GM19452 (cell line): ENCODE measurements at regions not wholly inside any gene's neighbourhood (a gene's known extent, or its start where the extent isn't known, plus 50 kb on each side); places are given as distances from the start of the nearest gene placed in this dataset.

Experiments used
- ATAC-seq: cut with Tn5 transposase; IDR thresholded peaks from one replicate; pipeline ENCODE4 v1.9.1; 2021; ENCODE audit not compliant: unreplicated experiment

GRCh38 chr7:47666164-47666862, 84.4 kb upstream of the TNS3 start:
- no peak for ATAC-seq

- no peak for ATAC-seq
These were observed 82.8 kb upstream of the TNS3 start for GRCh38 chr7:47664650-47665195.

GRCh38 chr7:47663851-47664250, 81.9 kb upstream of the TNS3 start:
- ATAC-seq: no peak

- no peak for ATAC-seq
These were observed 81.3 kb upstream of the TNS3 start for GRCh38 chr7:47663213-47663612.

- ATAC-seq: no peak
These were observed 79.3 kb upstream of the TNS3 start for GRCh38 chr7:47661051-47661714.

GRCh38 chr7:47659664-47660462, 78.0 kb upstream of the TNS3 start:
- ATAC-seq: no peak

- no peak for ATAC-seq
These were observed 77.2 kb upstream of the TNS3 start for GRCh38 chr7:47658886-47659635.

GRCh38 chr7:47657126-47657525, 75.2 kb upstream of the TNS3 start:
- ATAC-seq: no peak

- ATAC-seq: no peak
These were observed 72.9 kb upstream of the TNS3 start for GRCh38 chr7:47654672-47655298.

GRCh38 chr7:47653550-47654411, 71.9 kb upstream of the TNS3 start:
- ATAC-seq: no peak

- ATAC-seq: no peak
These were observed 70.7 kb upstream of the TNS3 start for GRCh38 chr7:47652591-47652990.

GRCh38 chr7:47651355-47652317, 69.7 kb upstream of the TNS3 start:
- ATAC-seq: no peak

GRCh38 chr7:47649919-47650318, 68.0 kb upstream of the TNS3 start:
- no peak for ATAC-seq

GRCh38 chr7:47648275-47648925, 66.5 kb upstream of the TNS3 start:
- no peak for ATAC-seq

- no peak for ATAC-seq
These were observed 66.0 kb upstream of the TNS3 start for GRCh38 chr7:47647918-47648250.

- ATAC-seq: peak; percentile 84
These were observed 65.4 kb upstream of the TNS3 start for GRCh38 chr7:47647181-47647917.

GRCh38 chr7:47643716-47644400, 61.9 kb upstream of the TNS3 start:
- no peak for ATAC-seq
